ENCODE measurements at regions not wholly inside any gene's neighbourhood (a gene's known extent, or its start where the extent isn't known, plus 50 kb on each side); places are given as distances from the start of the nearest gene placed in this dataset.

GRCh38 chr6:98136333-98136732, 698.0 kb upstream of the POU3F2 start:
- TF ChIP-seq ESRRG (CRISPR knock-in tag; IDR thresholded peaks at IDR 0.05) (no peak), ZNF565 (CRISPR knock-in tag; conservative IDR thresholded peaks at IDR 0.05; ENCODE audit: low read depth) (no peak), ZNF70 (CRISPR knock-in tag; IDR thresholded peaks at IDR 0.05) (no peak), TSHZ2 (CRISPR knock-in tag; IDR thresholded peaks at IDR 0.05) (no peak), PATZ1 (CRISPR knock-in tag; IDR thresholded peaks at IDR 0.05; ENCODE audit: borderline replicate concordance) (no peak), OSR1 (CRISPR knock-in tag; IDR thresholded peaks at IDR 0.05) (no peak), ARNTL (CRISPR knock-in tag; IDR thresholded peaks at IDR 0.05; ENCODE audit: borderline replicate concordance, low read depth) (no peak), POU6F1 (CRISPR knock-in tag; IDR thresholded peaks at IDR 0.05; ENCODE audit: borderline replicate concordance, low read depth) (no peak), ZFP30 (CRISPR knock-in tag; IDR thresholded peaks at IDR 0.05) (no peak)

All from SK-N-SH treated with all-trans-retinoic acid at 6 μM for 48 hours (cell line).